ENCODE measurements at regions not wholly inside any gene's neighbourhood (a gene's known extent, or its start where the extent isn't known, plus 50 kb on each side); places are given as distances from the start of the nearest gene placed in this dataset.

- H4K20me1 ChIP-seq (ENCODE audit: insufficient read depth, low read length) = no peaks in the 10 kb centered on the region
- no peaks in the 10 kb centered on the region for H3K4me1 ChIP-seq (ENCODE audit: insufficient read depth, low read length, poor library complexity, severe bottlenecking)
- H2AFZ ChIP-seq (ENCODE audit: low read length) = no peak overlapping the region
- BruUV-seq (replicated peaks) = no TSS peak
- CTCF ChIA-PET (ENCODE audit: unreplicated experiment) = no interaction called here
- no peaks in the 10 kb centered on the region for H3K79me2 ChIP-seq (ENCODE audit: insufficient read depth, low read depth, low read length)
- H3K4me3 ChIP-seq (ENCODE audit: low read depth, low read length, poor library complexity, severe bottlenecking) = no peak overlapping the region
- no peak overlapping the region for H3K4me2 ChIP-seq (ENCODE audit: low read length)
- no peak for TF ChIP-seq CTCF (conservative IDR thresholded peaks at IDR 0.05; ENCODE audit: low read length)
- TF ChIP-seq EZH2phosphoT487 (IDR thresholded peaks at IDR 0.05; ENCODE audit: borderline replicate concordance, low read depth, low read length) = no peak
- H3K27ac ChIP-seq (ENCODE audit: low read depth, low read length, poor library complexity, severe bottlenecking) = no peak overlapping the region
- no peaks in the 10 kb centered on the region for H3K9me3 ChIP-seq (ENCODE audit: low read length)
- DNase-seq (ENCODE audit: low spot score) = no peak
- no peaks in the 10 kb centered on the region for H3K36me3 ChIP-seq (ENCODE audit: insufficient read depth, low read length)
- POLR2A ChIA-PET = interaction anchor here (1.8 kb wide), 1 partner anchor 12 kb away, joined by 5 read pairs; no protein-coding TSS in a partner anchor
- H3K9me2 ChIP-seq (ENCODE audit: insufficient read depth, low read length) = peaks cover 4% of the 10 kb centered on the region; the same call in 1 of the 2 replicates
- intact Hi-C loops (cut with micrococcal nuclease; ENCODE audit: unreplicated experiment) = no loop called here
Observed at GRCh38 chr12:59517522-59517921, 78.3 kb upstream of the SLC16A7 start.

GRCh38 chr12:59500915-59501314, 94.9 kb upstream of the SLC16A7 start:
- DNase-seq (ENCODE audit: low spot score) = no peak
- no peaks in the 10 kb centered on the region for H3K79me2 ChIP-seq (ENCODE audit: insufficient read depth, low read depth, low read length)
- no TSS peak for BruUV-seq (replicated peaks)
- no peaks in the 10 kb centered on the region for H3K9me3 ChIP-seq (ENCODE audit: low read length)
- H3K4me1 ChIP-seq (ENCODE audit: insufficient read depth, low read length, poor library complexity, severe bottlenecking) = no peaks in the 10 kb centered on the region
- H3K9me2 ChIP-seq (ENCODE audit: insufficient read depth, low read length) = no peaks in the 10 kb centered on the region
- no peaks in the 10 kb centered on the region for H3K36me3 ChIP-seq (ENCODE audit: insufficient read depth, low read length)
- intact Hi-C loops (cut with micrococcal nuclease; ENCODE audit: unreplicated experiment) = no loop called here
- no peak overlapping the region for H3K27ac ChIP-seq (ENCODE audit: low read depth, low read length, poor library complexity, severe bottlenecking)
- H4K20me1 ChIP-seq (ENCODE audit: insufficient read depth, low read length) = no peaks in the 10 kb centered on the region
- no peak overlapping the region for H3K4me3 ChIP-seq (ENCODE audit: low read depth, low read length, poor library complexity, severe bottlenecking)
- ChIA-PET CTCF (ENCODE audit: unreplicated experiment) (no interaction called here), POLR2A (interaction anchor here (1.7 kb wide), 1 partner anchor 9 kb away, joined by 4 read pairs; no protein-coding TSS in a partner anchor)
- H3K4me2 ChIP-seq (ENCODE audit: low read length) = no peak overlapping the region
- H2AFZ ChIP-seq (ENCODE audit: low read length) = no peak overlapping the region
- no peak for TF ChIP-seq CTCF (conservative IDR thresholded peaks at IDR 0.05; ENCODE audit: low read length)
- no peak for TF ChIP-seq EZH2phosphoT487 (IDR thresholded peaks at IDR 0.05; ENCODE audit: borderline replicate concordance, low read depth, low read length)

- no TSS peak for BruUV-seq (replicated peaks)
- Histone ChIP-seq H3K4me1 (ENCODE audit: insufficient read depth, low read length, poor library complexity, severe bottlenecking) (no peaks in the 10 kb centered on the region), H2AFZ (ENCODE audit: low read length) (no peak overlapping the region), H3K9me3 (ENCODE audit: low read length) (no peaks in the 10 kb centered on the region), H3K4me2 (ENCODE audit: low read length) (no peak overlapping the region), H3K4me3 (ENCODE audit: low read depth, low read length, poor library complexity, severe bottlenecking) (no peak overlapping the region), H3K79me2 (ENCODE audit: insufficient read depth, low read depth, low read length) (no peaks in the 10 kb centered on the region), H3K27ac (ENCODE audit: low read depth, low read length, poor library complexity, severe bottlenecking) (no peak overlapping the region), H3K9me2 (ENCODE audit: insufficient read depth, low read length) (no peaks in the 10 kb centered on the region), H3K36me3 (ENCODE audit: insufficient read depth, low read length) (no peaks in the 10 kb centered on the region), H4K20me1 (ENCODE audit: insufficient read depth, low read length) (no peaks in the 10 kb centered on the region)
- intact Hi-C loops (cut with micrococcal nuclease; ENCODE audit: unreplicated experiment) = no loop called here
- DNase-seq (ENCODE audit: low spot score) = no peak
- CTCF ChIA-PET (ENCODE audit: unreplicated experiment) = no interaction called here
- POLR2A ChIA-PET = interaction anchor here (0.6 to 1.7 kb wide), 2 partner anchors 8 to 25 kb away, joined by 3 to 4 read pairs; no protein-coding TSS in a partner anchor
- TF ChIP-seq EZH2phosphoT487 (IDR thresholded peaks at IDR 0.05; ENCODE audit: borderline replicate concordance, low read depth, low read length) (no peak), CTCF (conservative IDR thresholded peaks at IDR 0.05; ENCODE audit: low read length) (no peak)
Observed at GRCh38 chr12:59500335-59500734, 95.5 kb upstream of the SLC16A7 start.
